H1 (cell line): ENCODE measurements at regions not wholly inside any gene's neighbourhood (a gene's known extent, or its start where the extent isn't known, plus 50 kb on each side); places are given as distances from the start of the nearest gene placed in this dataset.

Experiments
- CTCF ChIA-PET: fragments of 300-600 bp; sonication (Branson Sonifier 250); formaldehyde crosslinking; loops from one replicate; lab custom pipeline; 2021; ENCODE audit not compliant: partially characterized antibody; lab: Charles Lee
- POLR2A ChIA-PET: fragments of 300-600 bp; sonication (Branson Sonifier 250); formaldehyde crosslinking; loops from one replicate; lab custom pipeline; 2021; ENCODE audit warnings: inconsistent platforms; ENCODE audit not compliant: partially characterized antibody; lab: Charles Lee
- DNase-seq, 2 experiments: peaks; one replicate each; pipeline versions ENCODE4 v3.0.0 to v3.0.0-alpha.2; 2010 to 2022; ENCODE audit warnings: low spot score in 2 of 2, low read depth in 1 of 2, mixed read lengths in 1 of 2
- FAIRE-seq: peaks from 2 replicates; lab custom pipeline; 2011; peaks lifted over from hg19 to GRCh38; lab: Jason Lieb, UNC
- H2AFZ ChIP-seq: 2 replicates; pipeline ENCODE4 v1.8.1; 2012; ENCODE audit warnings: low read length, inconsistent platforms
- H2AK5ac ChIP-seq: 2 replicates; pipeline ENCODE4 v1.6.1; 2013; ENCODE audit warnings: low read depth, low read length
- H2BK120ac ChIP-seq: replicated peaks from 2 replicates; pipeline ENCODE3; 2013; ENCODE audit warnings: low read depth, low read length, inconsistent platforms
- H2BK12ac ChIP-seq: 2 replicates; pipeline ENCODE4 v1.6.1; 2013; ENCODE audit warnings: low read depth, low read length
- H2BK15ac ChIP-seq: 2 replicates; pipeline ENCODE4 v1.6.1; 2013; ENCODE audit warnings: low read length
- H2BK20ac ChIP-seq: 2 replicates; pipeline ENCODE4 v1.6.1; 2013; ENCODE audit warnings: low read length
- H2BK5ac ChIP-seq: 2 replicates; pipeline ENCODE4 v1.6.1; 2013; ENCODE audit warnings: low read depth, low read length
- H3K14ac ChIP-seq: 2 replicates; pipeline ENCODE4 v1.6.1; 2013; ENCODE audit warnings: inconsistent platforms; ENCODE audit not compliant: insufficient read length
- H3K18ac ChIP-seq: 2 replicates; pipeline ENCODE4 v1.6.1; 2013; ENCODE audit warnings: low read length; ENCODE audit errors: extremely low read depth
- H3K23ac ChIP-seq: 2 replicates; pipeline ENCODE4 v1.6.1; 2013; ENCODE audit warnings: inconsistent platforms; ENCODE audit not compliant: insufficient read length
- H3K23me2 ChIP-seq: 2 replicates; pipeline ENCODE4 v1.6.1; 2013; ENCODE audit warnings: low read depth, low read length
- H3K27ac ChIP-seq: 2 replicates; pipeline ENCODE4 v1.6.1; 2011; ENCODE audit warnings: low read depth, low read length, inconsistent platforms
- H3K27me3 ChIP-seq, 4 experiments: replicated peaks in 1 of 4; 1 replicate in 1 of 4; 2 replicates in 3 of 4; pipeline versions ENCODE4 v1.6.1 to v1.8.1; 2011 to 2013; ENCODE audit warnings: low read length in 3 of 4, mild to moderate bottlenecking in 3 of 4, inconsistent platforms in 2 of 4, mixed read lengths in 2 of 4, moderate library complexity in 1 of 4; ENCODE audit not compliant: control insufficient read depth in 3 of 4, insufficient read depth in 3 of 4; ENCODE audit errors: extremely low read depth in 1 of 4
- H3K36me3 ChIP-seq, 4 experiments: 2 replicates each; pipeline versions ENCODE4 v1.6.1 to v1.8.1; 2011 to 2013; ENCODE audit warnings: mild to moderate bottlenecking in 4 of 4, low read length in 3 of 4, moderate library complexity in 2 of 4, control low read depth in 1 of 4, inconsistent platforms in 1 of 4; ENCODE audit not compliant: insufficient read depth in 4 of 4, control insufficient read depth in 2 of 4
- H3K4ac ChIP-seq: replicated peaks from 2 replicates; pipeline ENCODE3; 2013; ENCODE audit warnings: low read length, low read depth, mixed read lengths, inconsistent platforms; ENCODE audit not compliant: insufficient read length
- H3K4me1 ChIP-seq, 4 experiments: replicated peaks in 1 of 4; 1 replicate in 1 of 4; 2 replicates in 3 of 4; pipeline versions ENCODE4 v1.6.1 to v1.8.1; 2011 to 2013; ENCODE audit warnings: low read length in 3 of 4, inconsistent platforms in 2 of 4, mixed read lengths in 1 of 4; ENCODE audit not compliant: insufficient read depth in 4 of 4, control insufficient read depth in 3 of 4
- H3K4me2 ChIP-seq, 2 experiments: 2 replicates each; pipeline versions ENCODE4 v1.6.1 to v1.8.1; 2011 to 2013; ENCODE audit warnings: low read depth in 2 of 2, low read length in 2 of 2, control low read depth in 1 of 2, inconsistent platforms in 1 of 2, mild to moderate bottlenecking in 1 of 2; ENCODE audit not compliant: insufficient read depth in 1 of 2
- H3K4me3 ChIP-seq, 4 experiments: fragments of 200-600, 300-600 bp in 1 of 4; sonication (generic), shearing (Covaris generic), sonication (Bioruptor Twin) in 1 of 4; 2 replicates each; pipeline versions ENCODE4 v1.5.1 to v1.8.1; 2011 to 2016; ENCODE audit warnings: low read length in 4 of 4, low read depth in 3 of 4, control low read depth in 2 of 4, inconsistent platforms in 2 of 4, mild to moderate bottlenecking in 2 of 4, mixed read lengths in 1 of 4, moderate library complexity in 1 of 4; ENCODE audit not compliant: insufficient read depth in 2 of 4; ENCODE audit errors: extremely low read depth in 1 of 4
- H3K56ac ChIP-seq: replicated peaks from 2 replicates; pipeline ENCODE3; 2013; ENCODE audit warnings: low read depth, mild to moderate bottlenecking, mixed read lengths, low read length, inconsistent platforms; ENCODE audit not compliant: insufficient read length
- H3K79me1 ChIP-seq: 2 replicates; pipeline ENCODE4 v1.6.1; 2013; ENCODE audit warnings: low read depth, low read length, control low read depth
- H3K79me2 ChIP-seq, 2 experiments: 2 replicates each; pipeline versions ENCODE4 v1.6.1 to v1.8.1; 2012 to 2013; ENCODE audit warnings: low read length in 2 of 2, mild to moderate bottlenecking in 2 of 2, inconsistent platforms in 1 of 2; ENCODE audit not compliant: insufficient read depth in 2 of 2, control insufficient read depth in 1 of 2
- H3K9ac ChIP-seq, 4 experiments: replicated peaks in 1 of 4; 1 replicate in 1 of 4; 2 replicates in 3 of 4; pipeline versions ENCODE4 v1.6.1 to v1.8.1; 2011 to 2013; ENCODE audit warnings: low read depth in 3 of 4, low read length in 3 of 4, control low read depth in 2 of 4, mild to moderate bottlenecking in 2 of 4, moderate library complexity in 2 of 4, inconsistent platforms in 1 of 4; ENCODE audit errors: extremely low read depth in 1 of 4
- H3K9me3 ChIP-seq, 2 experiments: 2 replicates each; pipeline versions ENCODE4 v1.6.1 to v1.8.1; 2012 to 2013; ENCODE audit warnings: mild to moderate bottlenecking in 2 of 2, moderate library complexity in 2 of 2, control low read depth in 1 of 2, inconsistent platforms in 1 of 2, low read depth in 1 of 2, low read length in 1 of 2, mixed read lengths in 1 of 2; ENCODE audit not compliant: insufficient read depth in 2 of 2
- H4K20me1 ChIP-seq, 2 experiments: replicated peaks in 1 of 2; 2 replicates each; pipeline versions ENCODE3 to v1.8.1; 2011 to 2013; ENCODE audit warnings: inconsistent platforms in 2 of 2, low read length in 2 of 2, mild to moderate bottlenecking in 1 of 2; ENCODE audit not compliant: insufficient read depth in 2 of 2, control insufficient read depth in 1 of 2
- H4K5ac ChIP-seq: 2 replicates; pipeline ENCODE4 v1.6.1; 2013; ENCODE audit warnings: low read length, low read depth, mixed read lengths, inconsistent platforms; ENCODE audit not compliant: insufficient read length
- H4K8ac ChIP-seq: 2 replicates; pipeline ENCODE4 v1.8.0; 2013; ENCODE audit warnings: mild to moderate bottlenecking, moderate library complexity, low read length, inconsistent platforms; ENCODE audit not compliant: insufficient read depth; ENCODE audit errors: extremely low read depth
- H4K91ac ChIP-seq: replicated peaks from 2 replicates; pipeline ENCODE3; 2013; ENCODE audit warnings: low read length, mixed read lengths, inconsistent platforms; ENCODE audit not compliant: insufficient read length
- BACH1 ChIP-seq: IDR thresholded peaks from 2 replicates; pipeline ENCODE4 v1.6.1; 2012; ENCODE audit warnings: low read length, improper control_type of control experiment
- BCL11A ChIP-seq, 2 experiments: IDR thresholded peaks; one replicate each; pipeline ENCODE4 v1.6.1; 2011; ENCODE audit warnings: low read depth in 2 of 2, low read length in 2 of 2, mild to moderate bottlenecking in 2 of 2
- CTBP2 ChIP-seq: IDR thresholded peaks from 2 replicates; pipeline ENCODE4 v1.7.0; 2011; ENCODE audit warnings: borderline replicate concordance, mild to moderate bottlenecking, moderate library complexity, mixed read lengths, low read length; ENCODE audit not compliant: insufficient read depth, insufficient read length
- EGR1 ChIP-seq: IDR thresholded peaks from 2 replicates; pipeline ENCODE4 v1.6.1; 2011; ENCODE audit warnings: low read depth, low read length, borderline replicate concordance
- EZH2 ChIP-seq: fragments of 200-600 bp; sonication (generic); IDR thresholded peaks from 2 replicates; pipeline ENCODE4 v1.7.1; 2012; ENCODE audit warnings: low read depth, mild to moderate bottlenecking, moderate library complexity, low read length, inconsistent platforms; ENCODE audit not compliant: severe bottlenecking
- HDAC6 ChIP-seq: IDR thresholded peaks from one replicate; pipeline ENCODE4 v1.7.1; 2012; ENCODE audit warnings: low read depth, mild to moderate bottlenecking, inconsistent platforms, low read length, moderate library complexity
- PHF8 ChIP-seq: fragments of 200-600 bp; sonication (generic); conservative IDR thresholded peaks from 2 replicates; pipeline ENCODE4 v1.7.1; 2012; ENCODE audit warnings: low read depth, mild to moderate bottlenecking, inconsistent platforms, low read length, moderate library complexity
- POU5F1 ChIP-seq: IDR thresholded peaks from 2 replicates; pipeline ENCODE4 v1.6.1; 2011; ENCODE audit warnings: low read depth, mild to moderate bottlenecking, low read length, moderate library complexity
- RBBP5 ChIP-seq: IDR thresholded peaks from 2 replicates; pipeline ENCODE4 v1.7.1; 2012; ENCODE audit warnings: low read depth, mild to moderate bottlenecking, inconsistent platforms, low read length, moderate library complexity, borderline replicate concordance
- SUZ12 ChIP-seq: fragments of 200-600 bp; sonication (generic); IDR thresholded peaks from 2 replicates; pipeline ENCODE4 v1.6.1; 2012; ENCODE audit warnings: mild to moderate bottlenecking, inconsistent platforms, low read length, moderate library complexity, mixed read lengths
- TAF1 ChIP-seq: IDR thresholded peaks from 2 replicates; pipeline ENCODE4 v1.6.1; 2011; ENCODE audit warnings: mild to moderate bottlenecking, low read depth, low read length
- ZNF274 ChIP-seq: IDR thresholded peaks from 2 replicates; pipeline ENCODE4 v1.7.0; 2012; ENCODE audit warnings: low read length, borderline replicate concordance; ENCODE audit errors: extremely low read depth
- WGBS, 2 experiments: shearing (Covaris generic) in 1 of 2; methylation state at CpG; one replicate each; pipeline versions ENCODE4 v1.1.6 to v1.1.7; 2013 to 2015; ENCODE audit warnings: low lambda C conversion rate in 2 of 2, mixed read lengths in 2 of 2, inconsistent platforms in 1 of 2, low coverage in 1 of 2, missing lambda C conversion rate in 1 of 2; ENCODE audit not compliant: insufficient replicate concordance in 2 of 2, insufficient coverage in 1 of 2, insufficient read length in 1 of 2; ENCODE audit errors: extremely low coverage in 1 of 2, missing lambda C conversion rate in 1 of 2; 5-methylcytosine and 5-hydroxymethylcytosine counted together
- TF ChIP-seq, protein P1 (sequence below): IDR thresholded peaks from 2 replicates; pipeline ENCODE4 v1.6.1; 2012; ENCODE audit warnings: low read length, inconsistent platforms

DNA sequence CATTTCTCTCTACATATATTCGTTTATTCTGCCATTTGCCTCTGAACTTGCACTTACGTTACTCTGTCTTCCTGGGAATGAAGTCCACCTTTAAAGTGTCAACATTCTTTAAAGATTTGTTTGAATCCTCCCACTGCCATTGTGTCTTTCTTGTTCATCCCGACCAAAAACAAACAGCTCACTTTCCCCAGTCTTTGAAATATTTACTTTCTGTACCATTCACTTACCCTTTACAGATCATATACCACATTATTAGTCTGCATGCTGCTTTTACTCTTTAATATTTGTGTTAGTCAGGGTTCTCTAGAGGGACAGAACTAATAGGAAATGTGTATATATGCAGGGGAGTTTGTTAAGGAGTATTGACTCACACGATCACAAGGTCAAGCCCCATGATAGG, 176.6 kb upstream of the STARD13 start:
- Histone ChIP-seq H3K9me3 (no peaks in the 10 kb centered on the region), H3K4me1 (no peaks in the 10 kb centered on the region), H4K91ac (no peak overlapping the region), H2AFZ (no peak overlapping the region), H4K20me1 (no peaks in the 10 kb centered on the region), H3K27me3 (no peaks in the 10 kb centered on the region), H3K23me2 (no peaks in the 10 kb centered on the region), H3K79me1 (no peaks in the 10 kb centered on the region), H3K4me3 (no peak overlapping the region), H4K5ac (no peak overlapping the region), H2BK120ac (no peak overlapping the region), H3K79me2 (no peaks in the 10 kb centered on the region), H4K8ac (no peak overlapping the region), H2BK12ac (no peak overlapping the region), H2AK5ac (no peak overlapping the region), H3K4ac (no peak overlapping the region), H3K14ac (no peak overlapping the region), H3K18ac (no peak overlapping the region), H3K9ac (no peak overlapping the region), H2BK15ac (no peak overlapping the region), H3K27ac (no peak overlapping the region), H3K36me3 (no peaks in the 10 kb centered on the region), H3K23ac (no peak overlapping the region), H3K4me2 (no peak overlapping the region), H2BK5ac (no peak overlapping the region), H2BK20ac (no peak overlapping the region), H3K56ac (no peak overlapping the region)
- 88 to 100% methylated on average over 1 to 4 of the region's 4 CpGs for WGBS, 2 experiments
- DNase-seq (no peak), FAIRE-seq (no peak)
- ChIA-PET POLR2A (interaction anchor here (0.6 kb wide), 1 partner anchor 38 kb away, joined by 3 read pairs; no protein-coding TSS in a partner anchor), CTCF (interaction anchor here (0.6 kb wide), 1 partner anchor 464 kb away, joined by 3 read pairs; no protein-coding TSS in a partner anchor)
- TF ChIP-seq CTBP2 = no peak
- TF ChIP-seq ZNF274 = no peak
- TF ChIP-seq EGR1 = no peak
- no peak for TF ChIP-seq POU5F1
- TF ChIP-seq PHF8 = no peak
- TF ChIP-seq BACH1 = no peak
- no peak for TF ChIP-seq HDAC6
- no peak for TF ChIP-seq RBBP5
- no peak for TF ChIP-seq TAF1
- no peak for TF ChIP-seq SUZ12
- no peak for TF ChIP-seq EZH2
- no peak for TF ChIP-seq BCL11A (IDR thresholded peaks at IDR 0.05; ENCODE audit: low read depth in 2 of 2, low read length in 2 of 2)
- TF ChIP-seq, protein P1, sequence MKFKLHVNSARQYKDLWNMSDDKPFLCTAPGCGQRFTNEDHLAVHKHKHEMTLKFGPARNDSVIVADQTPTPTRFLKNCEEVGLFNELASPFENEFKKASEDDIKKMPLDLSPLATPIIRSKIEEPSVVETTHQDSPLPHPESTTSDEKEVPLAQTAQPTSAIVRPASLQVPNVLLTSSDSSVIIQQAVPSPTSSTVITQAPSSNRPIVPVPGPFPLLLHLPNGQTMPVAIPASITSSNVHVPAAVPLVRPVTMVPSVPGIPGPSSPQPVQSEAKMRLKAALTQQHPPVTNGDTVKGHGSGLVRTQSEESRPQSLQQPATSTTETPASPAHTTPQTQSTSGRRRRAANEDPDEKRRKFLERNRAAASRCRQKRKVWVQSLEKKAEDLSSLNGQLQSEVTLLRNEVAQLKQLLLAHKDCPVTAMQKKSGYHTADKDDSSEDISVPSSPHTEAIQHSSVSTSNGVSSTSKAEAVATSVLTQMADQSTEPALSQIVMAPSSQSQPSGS = no peak
